CD8-positive, alpha-beta memory T cell (primary cell): ENCODE measurements at regions not wholly inside any gene's neighbourhood (a gene's known extent, or its start where the extent isn't known, plus 50 kb on each side); places are given as distances from the start of the nearest gene placed in this dataset.

Experiments
- CTCF ChIA-PET: fragments of 350-600 bp; sonication (Branson Sonifier 250); formaldehyde crosslinking; loops from one replicate; lab custom pipeline; 2021; ENCODE audit warnings: antibody characterized with exemption; lab: Charles Lee
- POLR2A ChIA-PET: fragments of 350-600 bp; sonication (Branson Sonifier 250); formaldehyde crosslinking; loops from one replicate; lab custom pipeline; 2021; ENCODE audit warnings: antibody characterized with exemption; lab: Charles Lee
- DNase-seq, 5 donors: peaks; one replicate each; pipeline versions ENCODE4 v3.0.0 to v3.0.0-alpha.2; 2020 to 2022; ENCODE audit warnings: mixed read lengths in 1 of 5
- H3K27ac ChIP-seq: one replicate; pipeline ENCODE4 v1.7.0; 2013; ENCODE audit warnings: low read depth, mild to moderate bottlenecking, low read length, moderate library complexity
- H3K27me3 ChIP-seq: 2 replicates; pipeline ENCODE4 v1.7.0; 2013; ENCODE audit warnings: low read length, mild to moderate bottlenecking; ENCODE audit not compliant: insufficient read depth, poor library complexity, severe bottlenecking
- H3K36me3 ChIP-seq: 2 replicates; pipeline ENCODE4 v1.7.0; 2013; ENCODE audit warnings: mild to moderate bottlenecking, low read length, moderate library complexity; ENCODE audit not compliant: insufficient read depth
- H3K4me1 ChIP-seq: 2 replicates; pipeline ENCODE4 v1.7.0; 2013; ENCODE audit warnings: mild to moderate bottlenecking, low read length, moderate library complexity; ENCODE audit not compliant: insufficient read depth
- H3K4me3 ChIP-seq: 2 replicates; pipeline ENCODE4 v1.7.0; 2013; ENCODE audit warnings: mild to moderate bottlenecking, low read length
- H3K9me3 ChIP-seq: 2 replicates; pipeline ENCODE4 v1.7.0; 2013; ENCODE audit warnings: mild to moderate bottlenecking, low read length
- H3K27ac Mint-ChIP-seq, 8 donors: one replicate each; pipeline ENCODE4 v1.8.0; 2020 to 2021; ENCODE audit warnings: mixed read lengths in 8 of 8, mild to moderate bottlenecking in 6 of 8, inconsistent platforms in 3 of 8, moderate library complexity in 3 of 8
- H3K27me3 Mint-ChIP-seq, 2 donors: one replicate each; pipeline ENCODE4 v1.8.0; 2020 to 2021; ENCODE audit warnings: mixed read lengths in 2 of 2, mild to moderate bottlenecking in 1 of 2, moderate library complexity in 1 of 2
- H3K36me3 Mint-ChIP-seq, 3 donors: one replicate each; pipeline ENCODE4 v1.8.0; 2020 to 2021; ENCODE audit warnings: mixed read lengths in 3 of 3, inconsistent platforms in 1 of 3, mild to moderate bottlenecking in 1 of 3
- H3K4me1 Mint-ChIP-seq, 3 donors: one replicate each; pipeline ENCODE4 v1.8.0; 2020 to 2021; ENCODE audit warnings: mixed read lengths in 3 of 3, inconsistent platforms in 1 of 3, mild to moderate bottlenecking in 1 of 3
- H3K4me3 Mint-ChIP-seq, 7 donors: one replicate each; pipeline ENCODE4 v1.8.0; 2020 to 2021; ENCODE audit warnings: mixed read lengths in 7 of 7, mild to moderate bottlenecking in 6 of 7, moderate library complexity in 4 of 7, inconsistent platforms in 2 of 7
- H3K9me3 Mint-ChIP-seq, 5 donors: one replicate each; pipeline ENCODE4 v1.8.0; 2020 to 2022; ENCODE audit warnings: mixed read lengths in 5 of 5, mild to moderate bottlenecking in 3 of 5, moderate library complexity in 2 of 5, inconsistent platforms in 1 of 5

DNA sequence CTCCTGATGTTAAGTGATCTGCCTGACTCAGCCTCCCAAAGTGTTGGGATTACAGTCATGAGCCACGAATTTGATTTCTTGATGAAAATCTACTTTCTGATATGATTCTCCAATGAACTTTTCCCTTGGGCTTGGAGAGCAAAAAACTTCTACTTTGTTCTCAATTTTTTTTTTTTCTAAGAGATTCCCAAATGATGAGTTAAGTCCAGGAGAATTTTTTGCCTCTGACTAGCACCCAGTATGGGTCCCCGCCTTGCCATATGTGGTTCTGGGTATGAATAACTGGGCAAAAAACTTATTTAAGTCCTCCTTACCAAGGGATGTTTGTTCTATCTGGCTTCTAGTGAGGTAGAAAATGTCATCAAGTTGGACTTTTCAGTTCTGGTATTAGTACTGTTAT, 147.9 kb upstream of the LYZL1 start:
- no peaks in the 10 kb centered on the region for H3K4me1 ChIP-seq
- no peak for DNase-seq
- H3K27me3 Mint-ChIP-seq = peaks cover 8 to 16% of the 10 kb centered on the region in 2 donors
- no peaks in the 10 kb centered on the region for H3K27me3 ChIP-seq
- ChIA-PET POLR2A (no interaction called here), CTCF (no interaction called here)
- no peak overlapping the region for H3K27ac Mint-ChIP-seq
- no peaks in the 10 kb centered on the region for H3K4me1 Mint-ChIP-seq
- no peaks in the 10 kb centered on the region for H3K9me3 ChIP-seq
- H3K27ac ChIP-seq = no peak overlapping the region
- no peaks in the 10 kb centered on the region for H3K36me3 ChIP-seq
- no peaks in the 10 kb centered on the region for H3K36me3 Mint-ChIP-seq
- H3K9me3 Mint-ChIP-seq = peaks cover 0 to 5% (median 0%) of the 10 kb centered on the region in 5 donors
- H3K4me3 ChIP-seq = no peak overlapping the region
- H3K4me3 Mint-ChIP-seq = no peak overlapping the region

DNA sequence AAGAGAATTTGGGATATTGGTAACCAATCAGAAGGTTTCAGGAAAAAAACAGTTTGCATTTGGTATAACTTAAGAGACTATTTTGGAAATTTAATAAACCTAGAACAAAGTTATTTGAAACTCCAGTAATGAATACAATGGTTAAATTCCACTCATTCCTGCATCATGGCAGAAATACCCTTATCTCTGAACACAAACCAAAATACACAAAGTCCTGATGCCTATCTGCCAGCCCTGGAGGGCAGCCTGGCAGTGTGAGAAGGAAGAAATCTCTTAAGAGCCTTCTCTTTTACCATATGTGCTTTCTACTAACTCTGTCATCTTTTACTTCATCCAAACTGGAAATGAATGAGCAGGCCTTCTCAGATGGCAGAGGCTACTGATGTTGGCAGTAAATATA, 147.1 kb upstream of the LYZL1 start:
- Mint-ChIP-seq H3K4me1 (no peaks in the 10 kb centered on the region), H3K27me3 (peaks cover 8 to 16% of the 10 kb centered on the region in 2 donors), H3K9me3 (peaks cover 0 to 5% (median 0%) of the 10 kb centered on the region in 5 donors), H3K27ac (no peak overlapping the region), H3K4me3 (no peak overlapping the region), H3K36me3 (no peaks in the 10 kb centered on the region)
- Histone ChIP-seq H3K9me3 (no peaks in the 10 kb centered on the region), H3K27me3 (no peaks in the 10 kb centered on the region), H3K4me1 (no peaks in the 10 kb centered on the region), H3K36me3 (no peaks in the 10 kb centered on the region), H3K4me3 (no peak overlapping the region), H3K27ac (no peak overlapping the region)
- ChIA-PET POLR2A (no interaction called here), CTCF (no interaction called here)
- no peak for DNase-seq

DNA sequence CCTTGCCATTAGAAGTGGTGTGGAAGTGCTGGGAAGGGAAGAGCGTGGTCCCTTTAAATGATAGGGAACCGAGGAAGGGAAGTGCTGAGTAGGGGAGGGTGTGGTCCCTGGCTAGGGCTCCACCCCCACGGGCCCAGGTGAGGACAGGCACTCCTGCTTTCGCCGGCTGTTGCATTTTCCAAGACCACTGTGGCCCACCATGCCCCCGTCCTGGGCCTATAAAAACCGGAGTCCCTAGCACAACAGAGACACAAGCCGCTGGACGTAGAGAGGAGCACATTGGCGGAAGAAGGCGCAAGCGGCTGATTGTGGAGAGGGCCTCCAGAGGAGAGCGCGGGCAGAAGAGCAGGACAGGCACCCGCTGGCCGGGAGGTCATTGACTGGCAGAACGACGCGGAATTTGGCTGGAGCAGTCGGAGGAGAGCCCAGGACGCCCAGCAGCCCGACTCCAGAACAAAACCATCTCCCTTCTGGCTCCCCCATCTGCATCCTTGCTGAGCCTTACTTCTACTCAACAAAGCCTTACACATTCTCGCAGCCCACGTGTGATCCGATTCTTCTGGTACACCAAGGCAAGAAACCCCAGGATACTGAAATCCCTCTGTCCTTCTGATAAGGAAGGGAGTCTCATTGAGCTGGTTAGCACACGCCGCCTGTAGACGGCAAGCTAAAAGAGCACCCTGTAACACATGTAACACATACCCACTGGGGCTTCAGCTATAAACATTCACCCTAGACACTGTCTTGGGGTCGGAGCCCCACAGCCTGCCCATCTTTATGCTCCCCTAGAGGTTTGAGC, 146.2 kb upstream of the LYZL1 start:
- Histone ChIP-seq H3K9me3 (no peaks in the 10 kb centered on the region), H3K36me3 (no peaks in the 10 kb centered on the region), H3K27ac (no peak overlapping the region), H3K4me1 (no peaks in the 10 kb centered on the region), H3K4me3 (no peak overlapping the region), H3K27me3 (no peaks in the 10 kb centered on the region)
- DNase-seq = no peak
- Mint-ChIP-seq H3K27ac (no peak overlapping the region), H3K4me3 (peak overlapping the region in 1 of 7 donors; percentile 41), H3K36me3 (no peaks in the 10 kb centered on the region), H3K4me1 (no peaks in the 10 kb centered on the region), H3K27me3 (peaks cover 8 to 16% of the 10 kb centered on the region in 2 donors), H3K9me3 (peaks cover 0 to 5% (median 0%) of the 10 kb centered on the region in 5 donors)
- CTCF ChIA-PET = no interaction called here
- POLR2A ChIA-PET = no interaction called here

DNA sequence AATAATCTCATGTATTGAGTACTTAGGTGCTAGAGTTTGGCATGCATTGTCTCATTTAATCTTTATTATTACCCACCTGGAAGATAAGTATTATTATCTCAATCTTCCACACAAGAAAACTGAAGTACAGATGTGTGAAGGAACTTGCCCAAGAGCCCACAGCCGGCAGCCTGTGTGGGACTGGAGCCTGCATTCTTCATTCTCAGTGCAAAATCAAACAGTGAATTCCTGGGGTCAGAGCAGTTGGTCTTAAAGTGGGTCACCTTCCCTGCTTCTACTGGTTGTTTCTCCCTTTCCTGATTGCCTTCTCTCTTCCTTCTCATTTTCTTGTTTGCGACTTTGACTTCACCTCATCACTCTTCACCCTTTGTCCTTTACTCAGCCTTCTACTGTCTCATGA, 144.7 kb upstream of the LYZL1 start:
- H3K4me3 ChIP-seq = no peak overlapping the region
- Mint-ChIP-seq H3K4me1 (no peaks in the 10 kb centered on the region), H3K36me3 (no peaks in the 10 kb centered on the region), H3K27ac (no peak overlapping the region), H3K4me3 (no peak overlapping the region), H3K9me3 (peaks cover 0 to 5% (median 0%) of the 10 kb centered on the region in 5 donors), H3K27me3 (peaks cover 8 to 13% of the 10 kb centered on the region in 2 donors)
- no peaks in the 10 kb centered on the region for H3K36me3 ChIP-seq
- H3K4me1 ChIP-seq = no peaks in the 10 kb centered on the region
- no peaks in the 10 kb centered on the region for H3K9me3 ChIP-seq
- ChIA-PET POLR2A (no interaction called here), CTCF (no interaction called here)
- peaks cover 3% of the 10 kb centered on the region for H3K27me3 ChIP-seq
- H3K27ac ChIP-seq = no peak overlapping the region
- no peak for DNase-seq

- CTCF ChIA-PET = no interaction called here
- Histone ChIP-seq H3K27me3 (peaks cover 3% of the 10 kb centered on the region), H3K4me3 (no peak overlapping the region), H3K36me3 (no peaks in the 10 kb centered on the region), H3K27ac (no peak overlapping the region), H3K9me3 (no peaks in the 10 kb centered on the region), H3K4me1 (no peaks in the 10 kb centered on the region)
- Mint-ChIP-seq H3K4me3 (no peak overlapping the region), H3K9me3 (peaks cover 0 to 3% (median 0%) of the 10 kb centered on the region in 5 donors), H3K27ac (no peak overlapping the region), H3K36me3 (no peaks in the 10 kb centered on the region), H3K27me3 (peaks cover 8 to 13% of the 10 kb centered on the region in 2 donors), H3K4me1 (no peaks in the 10 kb centered on the region)
- DNase-seq = no peak
- POLR2A ChIA-PET = no interaction called here
Measured at GRCh38 chr10:29146311-29147100, 142.4 kb upstream of the LYZL1 start.

GRCh38 chr10:29150010-29150409, 138.9 kb upstream of the LYZL1 start:
- no peak overlapping the region for H3K4me3 ChIP-seq
- H3K9me3 ChIP-seq = no peaks in the 10 kb centered on the region
- H3K36me3 ChIP-seq = no peaks in the 10 kb centered on the region
- no peaks in the 10 kb centered on the region for H3K4me1 ChIP-seq
- peaks cover 3% of the 10 kb centered on the region for H3K27me3 ChIP-seq
- no peak overlapping the region for H3K27ac ChIP-seq
- Mint-ChIP-seq H3K27me3 (peaks cover 0 to 3% of the 10 kb centered on the region in 2 donors), H3K4me3 (no peak overlapping the region), H3K9me3 (peaks cover 0 to 2% (median 0%) of the 10 kb centered on the region in 5 donors), H3K27ac (no peak overlapping the region), H3K4me1 (no peaks in the 10 kb centered on the region), H3K36me3 (no peaks in the 10 kb centered on the region)
- ChIA-PET POLR2A (no interaction called here), CTCF (no interaction called here)
- DNase-seq = no peak

DNA sequence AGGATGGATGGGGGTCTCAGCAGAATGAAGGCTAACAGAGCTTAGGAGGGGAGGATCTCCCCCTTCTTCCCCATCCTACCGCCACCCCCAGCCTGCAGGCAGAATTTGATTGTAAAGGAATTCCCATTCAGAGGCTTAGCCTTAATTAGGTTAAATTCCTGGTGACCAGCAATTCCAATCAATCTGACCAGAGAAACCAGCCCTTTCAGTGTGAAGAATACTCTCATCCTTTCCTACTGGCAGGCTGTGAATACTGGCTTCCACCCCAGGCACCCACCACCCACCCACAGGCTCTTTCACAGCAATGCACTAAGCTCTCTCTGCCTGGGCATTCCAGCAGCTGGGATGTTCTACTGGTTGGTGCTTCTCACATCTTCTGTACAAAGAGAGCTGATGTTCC, 137.9 kb upstream of the LYZL1 start:
- no peaks in the 10 kb centered on the region for H3K4me1 Mint-ChIP-seq
- H3K9me3 ChIP-seq = no peaks in the 10 kb centered on the region
- ChIA-PET POLR2A (no interaction called here), CTCF (no interaction called here)
- H3K27me3 Mint-ChIP-seq = no peaks in the 10 kb centered on the region
- H3K36me3 ChIP-seq = no peaks in the 10 kb centered on the region
- peaks cover 3% of the 10 kb centered on the region for H3K27me3 ChIP-seq
- no peak overlapping the region for H3K4me3 Mint-ChIP-seq
- H3K4me1 ChIP-seq = no peaks in the 10 kb centered on the region
- H3K4me3 ChIP-seq = no peak overlapping the region
- no peak overlapping the region for H3K27ac Mint-ChIP-seq
- no peak overlapping the region for H3K27ac ChIP-seq
- H3K9me3 Mint-ChIP-seq = peaks cover 0 to 2% (median 0%) of the 10 kb centered on the region in 5 donors
- DNase-seq = no peak
- H3K36me3 Mint-ChIP-seq = no peaks in the 10 kb centered on the region

DNA sequence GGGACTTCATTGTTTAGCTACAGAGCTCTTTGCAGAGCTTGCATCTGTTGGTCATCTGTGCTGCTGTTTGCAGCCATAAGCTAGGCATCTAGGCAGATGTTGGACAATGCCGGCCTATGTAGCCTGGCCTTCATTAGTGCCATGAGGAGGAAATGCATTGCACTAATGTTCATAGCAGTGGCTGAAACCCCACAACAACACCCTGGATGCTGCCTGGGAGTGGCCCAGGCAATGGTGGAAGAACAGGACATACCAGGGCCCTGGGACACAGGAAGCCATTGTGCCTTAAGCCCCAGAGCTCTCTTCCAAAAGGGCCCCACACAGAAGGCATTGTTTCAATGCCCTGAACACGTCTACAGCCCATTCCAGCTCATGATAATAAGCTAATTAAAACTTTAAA, 131.5 kb upstream of the LYZL1 start:
- peaks cover 0 to 4% (median 0%) of the 10 kb centered on the region in 5 donors for H3K9me3 Mint-ChIP-seq
- no peaks in the 10 kb centered on the region for H3K36me3 ChIP-seq
- H3K4me3 Mint-ChIP-seq = no peak overlapping the region
- no peaks in the 10 kb centered on the region for H3K27me3 ChIP-seq
- no peak overlapping the region for H3K27ac Mint-ChIP-seq
- H3K4me1 Mint-ChIP-seq = no peaks in the 10 kb centered on the region
- DNase-seq = no peak
- H3K9me3 ChIP-seq = no peaks in the 10 kb centered on the region
- ChIA-PET POLR2A (no interaction called here), CTCF (interaction anchor here (1.3 kb wide), 1 partner anchor 22 kb away, joined by 3 read pairs; no protein-coding TSS in a partner anchor)
- no peaks in the 10 kb centered on the region for H3K4me1 ChIP-seq
- H3K4me3 ChIP-seq = no peak overlapping the region
- H3K27ac ChIP-seq = no peak overlapping the region
- H3K36me3 Mint-ChIP-seq = no peaks in the 10 kb centered on the region
- no peaks in the 10 kb centered on the region for H3K27me3 Mint-ChIP-seq
